KG1 (cell line): ENCODE measurements at regions not wholly inside any gene's neighbourhood (a gene's known extent, or its start where the extent isn't known, plus 50 kb on each side); places are given as distances from the start of the nearest gene placed in this dataset.

Experiments used
- DNase-seq: peaks from one replicate; lab custom pipeline; 2025; lab: John Stamatoyannopoulos, UW

- no peak for DNase-seq
Observed at GRCh38 chr1:30609336-30609998, 113.9 kb downstream of the MATN1 start.

- no peak for DNase-seq
Observed at GRCh38 chr1:30607723-30608122, 115.7 kb downstream of the MATN1 start.

- DNase-seq, result no peak
Observed at GRCh38 chr1:30606166-30606565, 117.2 kb downstream of the MATN1 start.

- no peak for DNase-seq
Observed at GRCh38 chr1:30605441-30605920, 117.9 kb downstream of the MATN1 start.

GRCh38 chr1:30604801-30605440 is 118.5 kb downstream of the MATN1 start:
- no peak for DNase-seq

- DNase-seq, result no peak
Observed at GRCh38 chr1:30603081-30603858, 120.1 kb downstream of the MATN1 start.

GRCh38 chr1:30601316-30602085 is 121.9 kb downstream of the MATN1 start:
- DNase-seq, result no peak

- DNase-seq, result no peak
Observed at GRCh38 chr1:30600706-30601105, 122.7 kb downstream of the MATN1 start.

- DNase-seq, result no peak
Observed at GRCh38 chr1:30600258-30600657, 123.1 kb downstream of the MATN1 start.

- DNase-seq, result no peak
Observed at GRCh38 chr1:30599721-30600120, 123.7 kb downstream of the MATN1 start.

GRCh38 chr1:30598571-30599114 is 124.7 kb downstream of the MATN1 start:
- no peak for DNase-seq

- DNase-seq, result no peak
Observed at GRCh38 chr1:30597711-30598110, 125.7 kb downstream of the MATN1 start.

- DNase-seq, result no peak
Observed at GRCh38 chr1:30596891-30597290, 126.5 kb downstream of the MATN1 start.

GRCh38 chr1:30596470-30596869 is 126.9 kb downstream of the MATN1 start:
- DNase-seq, result no peak

GRCh38 chr1:30589083-30589482 is 134.3 kb downstream of the MATN1 start:
- no peak for DNase-seq

- no peak for DNase-seq
Observed at GRCh38 chr1:30588311-30589073, 134.9 kb downstream of the MATN1 start.

- DNase-seq, result no peak
Observed at GRCh38 chr1:30586671-30587070, 136.7 kb downstream of the MATN1 start.

GRCh38 chr1:30579580-30579979 is 143.8 kb downstream of the MATN1 start:
- DNase-seq, result no peak

GRCh38 chr1:30575066-30575465 is 148.3 kb downstream of the MATN1 start:
- no peak for DNase-seq

- no peak for DNase-seq
Observed at GRCh38 chr1:30572192-30572591, 151.2 kb downstream of the MATN1 start.

- DNase-seq, result no peak
Observed at GRCh38 chr1:30571380-30571779, 152.0 kb downstream of the MATN1 start.
